ENCODE measurements at regions not wholly inside any gene's neighbourhood (a gene's known extent, or its start where the extent isn't known, plus 50 kb on each side); places are given as distances from the start of the nearest gene placed in this dataset.

GRCh38 chr3:65042675-65043074, 354.9 kb upstream of the ADAMTS9 start:
- ChIA-PET CTCF (no interaction called here), SMC1A (ENCODE audit: uncharacterized antibody, unreplicated experiment) (no interaction called here), POLR2A (no interaction called here), RAD21 (ENCODE audit: unreplicated experiment) (no interaction called here)
- Histone ChIP-seq H3K4me3 (no peak overlapping the region), H3K9me3 (replicated peaks; ENCODE audit: control insufficient read depth, insufficient read depth, low read length) (no peaks in the 10 kb centered on the region), H3K27me3 (replicated peaks in 1 of 2; ENCODE audit: control insufficient read depth in 2 of 2, insufficient read depth in 2 of 2, low read length in 1 of 2) (no peaks in the 10 kb centered on the region), H3K36me3 (ENCODE audit: control insufficient read depth in 2 of 2, insufficient read depth in 2 of 2, low read length in 1 of 2) (no peaks in the 10 kb centered on the region), H3K79me2 (ENCODE audit: control insufficient read depth, insufficient read depth, low read length) (no peaks in the 10 kb centered on the region), H3K9ac (ENCODE audit: control insufficient read depth, insufficient read depth, low read length) (no peak overlapping the region), H3K27ac (ENCODE audit: control insufficient read depth, insufficient read depth) (no peak overlapping the region), H2AFZ (ENCODE audit: control insufficient read depth, low read depth, low read length) (no peak overlapping the region), H3K4me2 (ENCODE audit: control insufficient read depth, insufficient read depth) (no peak overlapping the region), H3K4me1 (ENCODE audit: control insufficient read depth, insufficient read depth, low read length) (no peaks in the 10 kb centered on the region), H4K20me1 (ENCODE audit: control insufficient read depth, insufficient read depth) (no peaks in the 10 kb centered on the region)
- DNase-seq (ENCODE audit: low read depth, low spot score) (no peak), FAIRE-seq (no peak), ATAC-seq (no peak)
- TF ChIP-seq GABPA (IDR thresholded peaks at IDR 0.05; ENCODE audit: low read depth) (no peak), SREBF2 (IDR thresholded peaks at IDR 0.05; ENCODE audit: low read length) (no peak), ATF3 (IDR thresholded peaks at IDR 0.05; ENCODE audit: borderline replicate concordance, extremely low read depth, low read depth, low read length) (no peak), IRF5 (IDR thresholded peaks at IDR 0.05; ENCODE audit: borderline replicate concordance) (no peak), TCF7 (IDR thresholded peaks at IDR 0.05; ENCODE audit: borderline replicate concordance) (no peak), PML (IDR thresholded peaks at IDR 0.05; ENCODE audit: low read length) (no peak)
- in situ Hi-C loops (cut with MboI): no loop called here
- WGBS (ENCODE audit: insufficient coverage, insufficient replicate concordance, low lambda C conversion rate, missing lambda C conversion rate): 61% methylated on average over 3 of the region's 3 CpGs
- intact Hi-C loops (cut with micrococcal nuclease; ENCODE audit: unreplicated experiment): no loop called here
- BruUV-seq (replicated peaks): no TSS peak

GRCh38 chr3:65039754-65040210, 352.0 kb upstream of the ADAMTS9 start:
- 67% methylated on average over 6 of the region's 6 CpGs for WGBS (ENCODE audit: insufficient coverage, insufficient replicate concordance, low lambda C conversion rate, missing lambda C conversion rate)
- BruUV-seq (replicated peaks): no TSS peak

More at GRCh38 chr3:65039754-65040210, 352.0 kb upstream of the ADAMTS9 start:
- no peak overlapping the region for H3K27ac ChIP-seq (ENCODE audit: control insufficient read depth, insufficient read depth)
- ChIA-PET POLR2A (no interaction called here), SMC1A (ENCODE audit: uncharacterized antibody, unreplicated experiment) (no interaction called here), CTCF (no interaction called here), RAD21 (ENCODE audit: unreplicated experiment) (no interaction called here)
- TF ChIP-seq CEBPZ (IDR thresholded peaks at IDR 0.05; ENCODE audit: low read depth, low read length): no peak
- TF ChIP-seq NR2F1 (conservative IDR thresholded peaks at IDR 0.05): no peak
- no peak for TF ChIP-seq RFX5 (IDR thresholded peaks at IDR 0.05; ENCODE audit: low read depth, low read length)
- TF ChIP-seq CHD2 (IDR thresholded peaks at IDR 0.05; ENCODE audit: borderline replicate concordance, low read depth, low read length): no peak
- no peak for TF ChIP-seq NFYB (IDR thresholded peaks at IDR 0.05; ENCODE audit: insufficient read depth, low read depth, low read length)
- no peak for TF ChIP-seq ZNF384 (IDR thresholded peaks at IDR 0.05; ENCODE audit: borderline replicate concordance, low read depth, low read length)
- no peak for TF ChIP-seq POLR2AphosphoS2 (IDR thresholded peaks at IDR 0.05; ENCODE audit: low read depth, low read length)
- TF ChIP-seq BHLHE40 (IDR thresholded peaks at IDR 0.05; ENCODE audit: borderline replicate concordance in 1 of 2, low read depth in 2 of 2, low read length in 1 of 2): no peak
- no peak for TF ChIP-seq RB1 (IDR thresholded peaks at IDR 0.05; ENCODE audit: borderline replicate concordance)
- ATAC-seq (no peak), FAIRE-seq (no peak), DNase-seq (ENCODE audit: low read depth, low spot score) (no peak)
- no peaks in the 10 kb centered on the region for H3K36me3 ChIP-seq (ENCODE audit: control insufficient read depth in 2 of 2, insufficient read depth in 2 of 2, low read length in 1 of 2)
- no peaks in the 10 kb centered on the region for H3K4me1 ChIP-seq (ENCODE audit: control insufficient read depth, insufficient read depth, low read length)
- H3K9ac ChIP-seq (ENCODE audit: control insufficient read depth, insufficient read depth, low read length): no peak overlapping the region
- no peak overlapping the region for H2AFZ ChIP-seq (ENCODE audit: control insufficient read depth, low read depth, low read length)
- in situ Hi-C loops (cut with MboI) (no loop called here), intact Hi-C loops (cut with micrococcal nuclease; ENCODE audit: unreplicated experiment) (no loop called here)
- no peaks in the 10 kb centered on the region for H3K27me3 ChIP-seq (replicated peaks in 1 of 2; ENCODE audit: control insufficient read depth in 2 of 2, insufficient read depth in 2 of 2, low read length in 1 of 2)
- H3K79me2 ChIP-seq (ENCODE audit: control insufficient read depth, insufficient read depth, low read length): no peaks in the 10 kb centered on the region
- no peak overlapping the region for H3K4me2 ChIP-seq (ENCODE audit: control insufficient read depth, insufficient read depth)
- no peaks in the 10 kb centered on the region for H3K9me3 ChIP-seq (replicated peaks; ENCODE audit: control insufficient read depth, insufficient read depth, low read length)
- H3K4me3 ChIP-seq: no peak overlapping the region
- H4K20me1 ChIP-seq (ENCODE audit: control insufficient read depth, insufficient read depth): no peaks in the 10 kb centered on the region

All from GM12878 (cell line).